Activated CD4-positive, alpha-beta T cell treated with anti-CD3 and anti-CD28 coated beads, Interleukin-2, amount 50 U/mL, for 48 hours (primary cell): ENCODE measurements at regions not wholly inside any gene's neighbourhood (a gene's known extent, or its start where the extent isn't known, plus 50 kb on each side); places are given as distances from the start of the nearest gene placed in this dataset.
"Not testable (repeated sequence)": the region's sequence is repeated elsewhere in the genome, so short reads cannot be mapped to it uniquely, and the experiment has no call there.

Source experiments
- DNase-seq, 2 experiments: peaks; one replicate each; pipeline ENCODE4 v3.0.0-alpha.2; 2020

GRCh38 chr9:40884902-40885490 lies 243.5 kb downstream of the FOXD4L6 start:
- DNase-seq: not testable (repeated sequence)

GRCh38 chr9:40884072-40884901 lies 244.2 kb downstream of the FOXD4L6 start:
- DNase-seq: no peak

GRCh38 chr9:40883423-40884071 lies 244.9 kb downstream of the FOXD4L6 start:
- not testable (repeated sequence) for DNase-seq

- DNase-seq: not testable (repeated sequence)
These were observed 254.7 kb downstream of the FOXD4L6 start for GRCh38 chr9:40873753-40874295.

GRCh38 chr9:40868437-40868836 lies 260.0 kb downstream of the FOXD4L6 start:
- not testable (repeated sequence) for DNase-seq
